PC-3 (cell line): ENCODE measurements at regions not wholly inside any gene's neighbourhood (a gene's known extent, or its start where the extent isn't known, plus 50 kb on each side); places are given as distances from the start of the nearest gene placed in this dataset.

ENCODE experiments used
- CTCF ChIP-seq: fragments of 300-600 bp; sonication (generic); conservative IDR thresholded peaks from 2 replicates; pipeline ENCODE4 v1.5.1; 2017; ENCODE audit warnings: antibody characterized with exemption, low read depth, mild to moderate bottlenecking, low read length
- EZH2 ChIP-seq: fragments of 300-600 bp; sonication (generic); IDR thresholded peaks from one replicate; pipeline ENCODE4 v1.6.1; 2017; ENCODE audit warnings: antibody characterized with exemption, mild to moderate bottlenecking, low read length; ENCODE audit not compliant: unreplicated experiment
- EZH2phosphoT487 ChIP-seq: fragments of 300-600 bp; sonication (generic); IDR thresholded peaks from 2 replicates; pipeline ENCODE4 v1.6.1; 2018; ENCODE audit warnings: mild to moderate bottlenecking, antibody characterized with exemption, low read length, borderline replicate concordance

- TF ChIP-seq EZH2phosphoT487 (no peak), EZH2 (no peak), CTCF (no peak)
These were observed 119.5 kb upstream of the PRSS1 start for GRCh38 chr7:142629588-142630260.
